ENCODE measurements at regions not wholly inside any gene's neighbourhood (a gene's known extent, or its start where the extent isn't known, plus 50 kb on each side); places are given as distances from the start of the nearest gene placed in this dataset.

DNA sequence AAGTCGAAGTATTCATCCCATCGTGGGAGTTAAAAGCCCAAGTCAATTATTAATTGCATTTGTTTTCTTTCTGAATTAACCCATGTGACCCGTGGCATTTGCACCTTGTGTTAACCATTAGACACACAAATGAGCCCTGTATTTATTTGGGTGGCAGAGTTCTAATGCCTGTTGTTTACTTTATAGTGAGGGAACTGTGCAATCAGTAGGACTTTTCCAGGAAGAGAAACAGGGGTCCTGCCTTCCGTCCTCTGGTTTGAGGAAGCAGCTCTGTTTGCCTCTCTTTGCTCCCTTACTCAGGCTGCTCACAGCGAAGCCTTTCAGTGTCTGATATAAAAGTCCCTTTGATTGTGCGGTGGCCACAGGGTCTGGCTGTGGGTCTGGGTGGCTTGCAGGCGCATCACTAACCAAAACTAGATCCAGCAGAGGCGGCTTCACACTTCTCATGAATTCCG, 263.6 kb downstream of the PTTG2 start:
- Histone ChIP-seq H3K36me3 (ENCODE audit: control insufficient read depth in 2 of 2, insufficient read depth in 2 of 2, low read length in 1 of 2) (no peaks in the 10 kb centered on the region), H3K4me1 (ENCODE audit: control insufficient read depth in 2 of 2, insufficient read depth in 2 of 2, low read length in 1 of 2) (peaks cover 4 to 5% of the 10 kb centered on the region in 2 donors), H3K9me3 (ENCODE audit: control insufficient read depth in 2 of 2, insufficient read depth in 1 of 2, low read depth in 1 of 2, low read length in 1 of 2) (no peaks in the 10 kb centered on the region), H3K27ac (ENCODE audit: low read depth in 2 of 2, low read length in 1 of 2) (peak overlapping the region; percentile 79 to 87), H3K4me3 (ENCODE audit: low read depth in 1 of 2, low read length in 2 of 2) (no peak overlapping the region), H3K27me3 (ENCODE audit: control insufficient read depth in 1 of 2, insufficient read depth in 2 of 2, low read length in 2 of 2) (no peaks in the 10 kb centered on the region)
- WGBS, 2 donors: 36 to 37% methylated on average over 9 of the region's 9 CpGs

DNA sequence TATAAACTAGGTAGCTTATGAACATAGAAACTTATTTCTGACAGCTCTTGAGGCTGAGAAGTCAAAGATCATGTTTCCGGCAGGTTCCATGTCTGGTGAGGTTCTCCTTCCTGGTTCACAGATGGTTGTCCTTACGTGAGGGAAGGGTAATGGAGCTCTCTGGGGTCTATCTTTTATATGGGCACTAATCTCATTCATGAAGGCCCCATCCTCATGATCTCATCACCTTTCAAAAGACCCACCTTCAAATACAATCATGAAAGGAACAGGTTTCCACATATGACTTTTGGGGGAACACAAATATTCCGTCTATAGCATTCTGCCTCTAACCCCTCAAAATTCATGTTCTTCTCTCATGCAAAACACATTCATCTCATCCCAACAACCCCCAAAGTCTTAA, 264.7 kb downstream of the PTTG2 start:
- WGBS, 2 donors: 81 to 87% methylated on average over 3 of the region's 3 CpGs
- H3K27ac ChIP-seq (ENCODE audit: low read depth in 2 of 2, low read length in 1 of 2): no peak overlapping the region
- peaks cover 4 to 5% of the 10 kb centered on the region in 2 donors for H3K4me1 ChIP-seq (ENCODE audit: control insufficient read depth in 2 of 2, insufficient read depth in 2 of 2, low read length in 1 of 2)
- no peak overlapping the region for H3K4me3 ChIP-seq (ENCODE audit: low read depth in 1 of 2, low read length in 2 of 2)
- H3K27me3 ChIP-seq (ENCODE audit: control insufficient read depth in 1 of 2, insufficient read depth in 2 of 2, low read length in 2 of 2): no peaks in the 10 kb centered on the region
- H3K36me3 ChIP-seq (ENCODE audit: control insufficient read depth in 2 of 2, insufficient read depth in 2 of 2, low read length in 1 of 2): no peaks in the 10 kb centered on the region
- H3K9me3 ChIP-seq (ENCODE audit: control insufficient read depth in 2 of 2, insufficient read depth in 1 of 2, low read depth in 1 of 2, low read length in 1 of 2): no peaks in the 10 kb centered on the region

DNA sequence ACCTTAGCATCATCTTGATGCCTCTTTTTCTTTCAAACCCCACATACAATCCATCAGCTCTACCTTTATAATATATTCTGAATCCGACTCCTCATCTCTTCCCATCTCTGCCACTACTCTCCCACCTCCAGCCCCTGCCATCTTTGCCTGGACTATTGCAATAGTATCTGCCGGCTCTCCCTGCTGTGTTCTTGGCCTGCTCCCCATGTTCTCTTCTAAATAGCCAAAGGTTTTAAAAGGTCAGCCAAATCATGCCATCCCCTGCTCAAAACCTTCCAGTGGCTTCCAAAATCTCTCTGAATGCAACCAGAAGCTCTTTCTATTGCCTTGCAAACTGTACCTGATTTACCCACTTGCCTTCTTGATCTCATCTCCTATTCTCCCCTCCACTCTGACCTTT, 266.0 kb downstream of the PTTG2 start:
- no peak overlapping the region for H3K4me3 ChIP-seq (ENCODE audit: low read depth in 1 of 2, low read length in 2 of 2)
- H3K36me3 ChIP-seq (ENCODE audit: control insufficient read depth in 2 of 2, insufficient read depth in 2 of 2, low read length in 1 of 2): no peaks in the 10 kb centered on the region
- H3K27ac ChIP-seq (ENCODE audit: low read depth in 2 of 2, low read length in 1 of 2): no peak overlapping the region
- H3K4me1 ChIP-seq (ENCODE audit: control insufficient read depth in 2 of 2, insufficient read depth in 2 of 2, low read length in 1 of 2): peaks cover 4 to 5% of the 10 kb centered on the region in 2 donors
- H3K9me3 ChIP-seq (ENCODE audit: control insufficient read depth in 2 of 2, insufficient read depth in 1 of 2, low read depth in 1 of 2, low read length in 1 of 2): no peaks in the 10 kb centered on the region
- no peaks in the 10 kb centered on the region for H3K27me3 ChIP-seq (ENCODE audit: control insufficient read depth in 1 of 2, insufficient read depth in 2 of 2, low read length in 2 of 2)
- WGBS, 2 donors: 73 to 91% methylated on average over 2 of the region's 2 CpGs

DNA sequence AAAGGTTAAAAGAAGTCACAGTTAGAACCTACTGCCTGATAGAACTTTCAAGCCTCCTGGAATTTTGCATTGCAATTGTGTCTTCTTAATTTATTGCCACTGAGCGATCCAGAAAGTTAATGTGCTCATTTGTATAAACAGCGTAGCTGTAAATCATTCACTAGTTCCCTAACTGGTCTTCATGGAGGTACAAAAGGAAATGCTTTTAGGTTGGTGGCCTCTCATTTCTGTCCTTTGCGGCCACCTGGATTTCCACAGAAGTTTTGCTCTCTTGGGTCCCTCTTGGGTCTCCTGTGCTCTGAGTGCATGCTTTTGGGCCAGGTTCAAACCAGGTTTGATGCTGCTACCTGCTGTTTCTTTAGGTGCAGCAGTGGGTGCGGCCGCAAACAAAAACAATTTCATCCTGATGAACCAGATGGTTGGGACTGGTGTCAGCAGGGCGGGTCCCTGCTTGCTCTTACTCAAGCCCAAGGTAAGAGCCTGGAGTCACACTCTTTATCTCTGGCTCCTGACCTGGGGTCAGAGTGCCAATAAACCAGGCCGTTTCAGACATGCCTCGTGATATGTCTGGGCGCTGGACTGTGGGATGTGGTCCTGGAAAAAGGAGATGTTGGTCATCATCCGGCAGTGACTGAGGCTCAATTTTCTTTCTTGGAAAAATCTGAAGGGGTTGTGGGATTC, 270.1 kb downstream of the PTTG2 start:
- WGBS, 2 donors: 49 to 58% methylated on average over 10 of the region's 10 CpGs
- Histone ChIP-seq H3K4me1 (ENCODE audit: control insufficient read depth in 2 of 2, insufficient read depth in 2 of 2, low read length in 1 of 2) (peaks cover 0 to 5% of the 10 kb centered on the region in 2 donors), H3K9me3 (ENCODE audit: control insufficient read depth in 2 of 2, insufficient read depth in 1 of 2, low read depth in 1 of 2, low read length in 1 of 2) (no peaks in the 10 kb centered on the region), H3K27me3 (ENCODE audit: control insufficient read depth in 1 of 2, insufficient read depth in 2 of 2, low read length in 2 of 2) (no peaks in the 10 kb centered on the region), H3K27ac (ENCODE audit: low read depth in 2 of 2, low read length in 1 of 2) (peak overlapping the region; percentile 85 to 94), H3K36me3 (ENCODE audit: control insufficient read depth in 2 of 2, insufficient read depth in 2 of 2, low read length in 1 of 2) (no peaks in the 10 kb centered on the region), H3K4me3 (ENCODE audit: low read depth in 1 of 2, low read length in 2 of 2) (no peak overlapping the region)

- Histone ChIP-seq H3K4me3 (ENCODE audit: low read depth in 1 of 2, low read length in 2 of 2) (no peak overlapping the region), H3K36me3 (ENCODE audit: control insufficient read depth in 2 of 2, insufficient read depth in 2 of 2, low read length in 1 of 2) (no peaks in the 10 kb centered on the region), H3K9me3 (ENCODE audit: control insufficient read depth in 2 of 2, insufficient read depth in 1 of 2, low read depth in 1 of 2, low read length in 1 of 2) (no peaks in the 10 kb centered on the region), H3K27ac (ENCODE audit: low read depth in 2 of 2, low read length in 1 of 2) (peak overlapping the region; percentile 85 to 94), H3K4me1 (ENCODE audit: control insufficient read depth in 2 of 2, insufficient read depth in 2 of 2, low read length in 1 of 2) (peaks cover 0 to 5% of the 10 kb centered on the region in 2 donors), H3K27me3 (ENCODE audit: control insufficient read depth in 1 of 2, insufficient read depth in 2 of 2, low read length in 2 of 2) (no peaks in the 10 kb centered on the region)
- WGBS, 2 donors: 76 to 80% methylated on average over 7 of the region's 7 CpGs
Observed at GRCh38 chr4:38230821-38231563, 270.8 kb downstream of the PTTG2 start.

DNA sequence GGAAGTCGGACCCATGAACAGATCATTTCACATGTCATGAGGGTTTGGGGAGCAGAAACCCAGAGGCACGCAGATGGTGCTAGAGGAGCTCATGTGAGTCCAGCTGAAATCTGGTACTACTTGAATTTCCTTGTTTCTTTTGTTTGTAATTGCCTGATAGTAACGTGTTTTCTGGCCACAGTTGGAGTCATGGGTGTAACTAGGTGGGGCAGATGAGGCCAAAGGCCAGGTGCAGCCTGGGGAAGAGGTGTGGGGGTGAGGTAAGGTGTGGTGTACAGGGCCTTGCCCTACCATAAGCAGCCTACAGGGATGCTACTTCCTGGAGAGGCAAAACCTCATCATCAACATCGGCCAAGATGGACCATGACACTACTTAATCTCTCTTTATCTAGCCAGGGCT, 271.4 kb downstream of the PTTG2 start:
- peaks cover 0 to 10% of the 10 kb centered on the region in 2 donors for H3K4me1 ChIP-seq (ENCODE audit: control insufficient read depth in 2 of 2, insufficient read depth in 2 of 2, low read length in 1 of 2)
- H3K27me3 ChIP-seq (ENCODE audit: control insufficient read depth in 1 of 2, insufficient read depth in 2 of 2, low read length in 2 of 2): no peaks in the 10 kb centered on the region
- no peaks in the 10 kb centered on the region for H3K36me3 ChIP-seq (ENCODE audit: control insufficient read depth in 2 of 2, insufficient read depth in 2 of 2, low read length in 1 of 2)
- H3K27ac ChIP-seq (ENCODE audit: low read depth in 2 of 2, low read length in 1 of 2): peak overlapping the region; percentile 85 to 94
- WGBS, 2 donors: 65 to 69% methylated on average over 4 of the region's 4 CpGs
- H3K4me3 ChIP-seq (ENCODE audit: low read depth in 1 of 2, low read length in 2 of 2): no peak overlapping the region
- no peaks in the 10 kb centered on the region for H3K9me3 ChIP-seq (ENCODE audit: control insufficient read depth in 2 of 2, insufficient read depth in 1 of 2, low read depth in 1 of 2, low read length in 1 of 2)

- no peaks in the 10 kb centered on the region for H3K27me3 ChIP-seq (ENCODE audit: control insufficient read depth in 1 of 2, insufficient read depth in 2 of 2, low read length in 2 of 2)
- H3K4me1 ChIP-seq (ENCODE audit: control insufficient read depth in 2 of 2, insufficient read depth in 2 of 2, low read length in 1 of 2): peaks cover 0 to 13% of the 10 kb centered on the region in 2 donors
- no peaks in the 10 kb centered on the region for H3K36me3 ChIP-seq (ENCODE audit: control insufficient read depth in 2 of 2, insufficient read depth in 2 of 2, low read length in 1 of 2)
- H3K27ac ChIP-seq (ENCODE audit: low read depth in 2 of 2, low read length in 1 of 2): no peak overlapping the region
- no peaks in the 10 kb centered on the region for H3K9me3 ChIP-seq (ENCODE audit: control insufficient read depth in 2 of 2, insufficient read depth in 1 of 2, low read depth in 1 of 2, low read length in 1 of 2)
- no peak overlapping the region for H3K4me3 ChIP-seq (ENCODE audit: low read depth in 1 of 2, low read length in 2 of 2)
Observed at GRCh38 chr4:38232741-38233140, 272.5 kb downstream of the PTTG2 start.

- no peaks in the 10 kb centered on the region for H3K9me3 ChIP-seq (ENCODE audit: control insufficient read depth in 2 of 2, insufficient read depth in 1 of 2, low read depth in 1 of 2, low read length in 1 of 2)
- H3K36me3 ChIP-seq (ENCODE audit: control insufficient read depth in 2 of 2, insufficient read depth in 2 of 2, low read length in 1 of 2): no peaks in the 10 kb centered on the region
- H3K27ac ChIP-seq (ENCODE audit: low read depth in 2 of 2, low read length in 1 of 2): peak overlapping the region in 1 of 2 donors; percentile 9
- peaks cover 0 to 13% of the 10 kb centered on the region in 2 donors for H3K4me1 ChIP-seq (ENCODE audit: control insufficient read depth in 2 of 2, insufficient read depth in 2 of 2, low read length in 1 of 2)
- WGBS, 2 donors: 81 to 88% methylated on average over 6 of the region's 6 CpGs
- H3K27me3 ChIP-seq (ENCODE audit: control insufficient read depth in 1 of 2, insufficient read depth in 2 of 2, low read length in 2 of 2): no peaks in the 10 kb centered on the region
- H3K4me3 ChIP-seq (ENCODE audit: low read depth in 1 of 2, low read length in 2 of 2): no peak overlapping the region
Observed at GRCh38 chr4:38233727-38234480, 273.7 kb downstream of the PTTG2 start.

DNA sequence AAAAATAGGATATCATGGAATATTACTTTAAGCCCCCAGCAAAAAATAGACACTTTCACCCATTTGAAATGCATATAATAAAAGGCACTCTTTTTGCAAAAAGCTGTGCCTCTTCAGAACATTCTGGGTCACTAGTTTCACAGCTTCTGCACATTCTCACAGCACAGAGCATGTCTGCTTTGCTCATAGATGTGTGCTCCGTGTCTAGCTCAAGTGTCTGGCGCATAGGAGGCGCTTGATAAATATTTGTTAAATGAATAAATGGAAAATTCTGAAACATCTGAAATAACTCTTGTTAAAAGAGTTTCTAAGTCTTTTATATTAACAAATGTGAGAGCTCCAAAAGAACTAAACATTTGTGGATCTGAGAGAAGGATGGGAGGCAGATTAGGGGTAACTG, 275.2 kb downstream of the PTTG2 start:
- WGBS, 2 donors: 70 to 76% methylated on average over 3 of the region's 3 CpGs
- peak overlapping the region in 1 of 2 donors; percentile 20 for H3K27ac ChIP-seq (ENCODE audit: low read depth in 2 of 2, low read length in 1 of 2)
- no peak overlapping the region for H3K4me3 ChIP-seq (ENCODE audit: low read depth in 1 of 2, low read length in 2 of 2)
- no peaks in the 10 kb centered on the region for H3K9me3 ChIP-seq (ENCODE audit: control insufficient read depth in 2 of 2, insufficient read depth in 1 of 2, low read depth in 1 of 2, low read length in 1 of 2)
- no peaks in the 10 kb centered on the region for H3K36me3 ChIP-seq (ENCODE audit: control insufficient read depth in 2 of 2, insufficient read depth in 2 of 2, low read length in 1 of 2)
- H3K27me3 ChIP-seq (ENCODE audit: control insufficient read depth in 1 of 2, insufficient read depth in 2 of 2, low read length in 2 of 2): no peaks in the 10 kb centered on the region
- H3K4me1 ChIP-seq (ENCODE audit: control insufficient read depth in 2 of 2, insufficient read depth in 2 of 2, low read length in 1 of 2): peaks cover 0 to 13% of the 10 kb centered on the region in 2 donors

Data from esophagus (tissue), 2 donors.